Keratinocyte (primary cell): ENCODE measurements at regions not wholly inside any gene's neighbourhood (a gene's known extent, or its start where the extent isn't known, plus 50 kb on each side); places are given as distances from the start of the nearest gene placed in this dataset.
A peak's percentile ranks its signal among the peaks of the same experiment; 100 is the strongest.

Experiments
- DNase-seq: peaks from one replicate; pipeline ENCODE4 v3.0.0-alpha.2; 2011; ENCODE audit warnings: low read depth, missing footprints, low spot score
- FAIRE-seq: peaks from 2 replicates; lab custom pipeline; 2011; peaks lifted over from hg19 to GRCh38; lab: Jason Lieb, UNC
- H2AFZ ChIP-seq: 2 replicates; pipeline ENCODE4 v1.6.0; 2012; ENCODE audit warnings: low read length, control low read depth, inconsistent platforms; ENCODE audit not compliant: control insufficient read depth
- H3K27ac ChIP-seq: 2 replicates; pipeline ENCODE4 v1.5.1; 2011; ENCODE audit warnings: low read length; ENCODE audit not compliant: control insufficient read depth, insufficient read depth
- H3K27me3 ChIP-seq: 3 replicates; pipeline ENCODE4 v1.6.0; 2011; ENCODE audit warnings: low read length; ENCODE audit not compliant: control insufficient read depth, insufficient read depth; ENCODE audit errors: extremely low read depth
- H3K36me3 ChIP-seq, 2 experiments: 2 replicates in 1 of 2; 3 replicates in 1 of 2; pipeline ENCODE4 v1.5.1; 2011; ENCODE audit warnings: low read length in 2 of 2, mild to moderate bottlenecking in 1 of 2; ENCODE audit not compliant: control insufficient read depth in 2 of 2, insufficient read depth in 2 of 2; ENCODE audit errors: extremely low read depth in 1 of 2
- H3K4me1 ChIP-seq: 3 replicates; pipeline ENCODE4 v1.5.1; 2011; ENCODE audit warnings: low read length; ENCODE audit not compliant: control insufficient read depth, insufficient read depth; ENCODE audit errors: extremely low read depth
- H3K4me2 ChIP-seq: 3 replicates; pipeline ENCODE4 v1.6.0; 2011; ENCODE audit warnings: low read depth, low read length; ENCODE audit not compliant: control insufficient read depth, insufficient read depth; ENCODE audit errors: extremely low read depth
- H3K4me3 ChIP-seq, 3 experiments: fragments of 200-600 bp in 1 of 3; sonication (generic) in 1 of 3; 2 replicates in 2 of 3; 3 replicates in 1 of 3; pipeline ENCODE4 v1.5.1; 2011 to 2016; ENCODE audit warnings: low read length in 3 of 3, mild to moderate bottlenecking in 3 of 3, control low read depth in 2 of 3, inconsistent platforms in 1 of 3, low read depth in 1 of 3, mixed read lengths in 1 of 3, mixed run types in 1 of 3, moderate library complexity in 1 of 3; ENCODE audit not compliant: control insufficient read depth in 2 of 3, insufficient read depth in 2 of 3; ENCODE audit errors: extremely low read depth in 1 of 3
- H3K79me2 ChIP-seq: 2 replicates; pipeline ENCODE4 v1.6.0; 2012; ENCODE audit warnings: low read length; ENCODE audit not compliant: control insufficient read depth, insufficient read depth
- H3K9ac ChIP-seq: 3 replicates; pipeline ENCODE4 v1.6.0; 2011; ENCODE audit warnings: low read length; ENCODE audit not compliant: control insufficient read depth, insufficient read depth; ENCODE audit errors: extremely low read depth
- H3K9me1 ChIP-seq: 3 replicates; pipeline ENCODE4 v1.6.0; 2011; ENCODE audit warnings: low read length; ENCODE audit not compliant: control insufficient read depth, insufficient read depth; ENCODE audit errors: extremely low read depth
- H3K9me3 ChIP-seq: 2 replicates; pipeline ENCODE4 v1.5.1; 2012; ENCODE audit warnings: low read depth, low read length; ENCODE audit not compliant: control insufficient read depth
- H4K20me1 ChIP-seq: 3 replicates; pipeline ENCODE4 v1.6.0; 2011; ENCODE audit warnings: low read length; ENCODE audit not compliant: control insufficient read depth, insufficient read depth; ENCODE audit errors: extremely low read depth
- CTCF ChIP-seq, 3 experiments: IDR thresholded peaks in 1 of 3; conservative IDR thresholded peaks in 1 of 3; optimal IDR thresholded peaks in 1 of 3; 2 replicates in 2 of 3; 3 replicates in 1 of 3; pipeline versions ENCODE3 to v1.5.1; 2011; ENCODE audit warnings: low read length in 3 of 3, mild to moderate bottlenecking in 3 of 3, moderate library complexity in 2 of 3, control low read depth in 1 of 3, inconsistent platforms in 1 of 3; ENCODE audit not compliant: insufficient read depth in 2 of 3; ENCODE audit errors: extremely low read depth in 1 of 3
- EZH2 ChIP-seq: IDR thresholded peaks from one replicate; pipeline ENCODE4 v1.6.1; 2012; ENCODE audit warnings: inconsistent platforms, mild to moderate bottlenecking, low read length, moderate library complexity
- dilution Hi-C: fragments of 300-500 bp; cut with MboI; formaldehyde crosslinking; loops from one replicate; pipeline ENCODE4 v1.7.0; 2020; ENCODE audit warnings: low sequenced_read_pairs; ENCODE audit not compliant: extremely low pct_ligation_motif_present

GRCh38 chr2:134772493-134773169, 53.8 kb upstream of the TMEM163 start:
- Histone ChIP-seq H3K27me3 (no peaks in the 10 kb centered on the region), H3K4me3 (no peak overlapping the region), H2AFZ (peak overlapping the region; percentile 9), H3K36me3 (no peaks in the 10 kb centered on the region), H3K4me1 (peaks cover 34% of the 10 kb centered on the region), H4K20me1 (no peaks in the 10 kb centered on the region), H3K27ac (no peak overlapping the region), H3K9ac (no peak overlapping the region), H3K9me1 (no peaks in the 10 kb centered on the region), H3K4me2 (no peak overlapping the region), H3K79me2 (no peaks in the 10 kb centered on the region), H3K9me3 (no peaks in the 10 kb centered on the region)
- TF ChIP-seq CTCF (optimal IDR thresholded peaks at IDR 0.05 in 1 of 3, IDR thresholded peaks at IDR 0.05 in 1 of 3, conservative IDR thresholded peaks at IDR 0.05 in 1 of 3; ENCODE audit: extremely low read depth in 1 of 3, insufficient read depth in 2 of 3, low read length in 3 of 3) (no peak), EZH2 (no peak)
- FAIRE-seq (no peak), DNase-seq (no peak)
- dilution Hi-C loops = no loop called here

- no peak for DNase-seq
- no peak overlapping the region for H3K9ac ChIP-seq
- no peak overlapping the region for H3K4me2 ChIP-seq
- TF ChIP-seq EZH2 = no peak
- TF ChIP-seq CTCF (optimal IDR thresholded peaks at IDR 0.05 in 1 of 3, IDR thresholded peaks at IDR 0.05 in 1 of 3, conservative IDR thresholded peaks at IDR 0.05 in 1 of 3; ENCODE audit: extremely low read depth in 1 of 3, insufficient read depth in 2 of 3, low read length in 3 of 3) = no peak
- H3K27ac ChIP-seq = peak overlapping the region; percentile 72
- FAIRE-seq = no peak
- no peaks in the 10 kb centered on the region for H3K9me1 ChIP-seq
- peaks cover 34% of the 10 kb centered on the region for H3K4me1 ChIP-seq
- no peaks in the 10 kb centered on the region for H3K27me3 ChIP-seq
- dilution Hi-C loops = no loop called here
- H4K20me1 ChIP-seq = no peaks in the 10 kb centered on the region
- no peak overlapping the region for H3K4me3 ChIP-seq
- H3K9me3 ChIP-seq = no peaks in the 10 kb centered on the region
- no peaks in the 10 kb centered on the region for H3K36me3 ChIP-seq
- H3K79me2 ChIP-seq = no peaks in the 10 kb centered on the region
- H2AFZ ChIP-seq = no peak overlapping the region
These were observed 54.5 kb upstream of the TMEM163 start for GRCh38 chr2:134773335-134773734.
